Transverse colon (tissue), 3 donors: ENCODE measurements at regions not wholly inside any gene's neighbourhood (a gene's known extent, or its start where the extent isn't known, plus 50 kb on each side); places are given as distances from the start of the nearest gene placed in this dataset.

Source experiments
- POLR2A ChIP-seq: fragments of 450-650 bp; IDR thresholded peaks from one replicate; pipeline ENCODE4 v1.6.1; 2016; ENCODE audit warnings: antibody characterized with exemption, mild to moderate bottlenecking, moderate library complexity
- TF ChIP-seq, protein P1 (sequence below), 5 experiments: fragments of 200-600 bp in 3 of 5; fragments of 450-650 bp in 2 of 5; sonication (generic) in 3 of 5; IDR thresholded peaks; 1 replicate in 2 of 5; 2 replicates in 3 of 5; pipeline ENCODE4 v1.5.1; 2016 to 2017; ENCODE audit warnings: antibody characterized with exemption in 5 of 5, inconsistent platforms in 3 of 5, mild to moderate bottlenecking in 2 of 5, moderate library complexity in 1 of 5

DNA sequence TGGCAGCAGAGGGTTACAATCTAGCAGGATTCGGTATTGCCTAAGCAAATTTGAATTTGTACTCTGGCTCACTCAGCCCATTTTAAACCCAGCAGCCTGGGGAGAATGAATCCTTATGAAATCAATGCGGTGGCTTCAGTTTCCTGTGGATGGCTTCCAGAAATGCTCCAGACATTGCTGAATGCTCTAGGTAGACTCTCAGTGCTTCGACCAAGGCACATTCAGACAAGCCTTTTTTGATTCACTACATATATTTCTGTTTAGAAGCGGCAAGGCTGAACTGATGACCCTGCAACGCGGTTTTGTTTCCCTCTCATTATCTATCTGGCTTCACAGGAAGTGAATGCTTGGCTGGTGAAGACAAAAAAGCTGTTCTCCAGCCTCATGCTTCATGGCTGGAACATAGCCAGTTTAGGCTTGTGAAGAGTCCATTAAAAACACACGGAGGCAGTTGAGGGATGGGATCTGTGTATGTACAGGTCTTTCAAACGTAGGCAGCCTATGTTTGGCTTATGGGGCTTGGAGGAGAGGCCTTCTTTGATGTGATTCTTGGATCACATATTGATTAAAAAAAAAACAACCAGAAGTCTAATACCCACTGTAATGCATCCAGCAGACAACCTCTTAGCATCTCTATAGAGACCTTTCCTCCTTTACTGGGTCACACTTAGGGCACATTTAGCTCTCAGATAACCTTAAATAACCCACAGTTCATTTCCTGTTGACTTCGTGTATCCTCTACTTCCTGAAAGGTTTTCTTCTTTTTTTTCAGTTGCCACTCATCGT lies 400.2 kb upstream of the TBL1XR1 start:
- TF ChIP-seq POLR2A, result no peak
- TF ChIP-seq, protein P1, sequence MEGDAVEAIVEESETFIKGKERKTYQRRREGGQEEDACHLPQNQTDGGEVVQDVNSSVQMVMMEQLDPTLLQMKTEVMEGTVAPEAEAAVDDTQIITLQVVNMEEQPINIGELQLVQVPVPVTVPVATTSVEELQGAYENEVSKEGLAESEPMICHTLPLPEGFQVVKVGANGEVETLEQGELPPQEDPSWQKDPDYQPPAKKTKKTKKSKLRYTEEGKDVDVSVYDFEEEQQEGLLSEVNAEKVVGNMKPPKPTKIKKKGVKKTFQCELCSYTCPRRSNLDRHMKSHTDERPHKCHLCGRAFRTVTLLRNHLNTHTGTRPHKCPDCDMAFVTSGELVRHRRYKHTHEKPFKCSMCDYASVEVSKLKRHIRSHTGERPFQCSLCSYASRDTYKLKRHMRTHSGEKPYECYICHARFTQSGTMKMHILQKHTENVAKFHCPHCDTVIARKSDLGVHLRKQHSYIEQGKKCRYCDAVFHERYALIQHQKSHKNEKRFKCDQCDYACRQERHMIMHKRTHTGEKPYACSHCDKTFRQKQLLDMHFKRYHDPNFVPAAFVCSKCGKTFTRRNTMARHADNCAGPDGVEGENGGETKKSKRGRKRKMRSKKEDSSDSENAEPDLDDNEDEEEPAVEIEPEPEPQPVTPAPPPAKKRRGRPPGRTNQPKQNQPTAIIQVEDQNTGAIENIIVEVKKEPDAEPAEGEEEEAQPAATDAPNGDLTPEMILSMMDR (IDR thresholded peaks at IDR 0.05), result no peak
